SK-N-SH treated with all-trans-retinoic acid at 6 μM for 48 hours (cell line): ENCODE measurements at regions not wholly inside any gene's neighbourhood (a gene's known extent, or its start where the extent isn't known, plus 50 kb on each side); places are given as distances from the start of the nearest gene placed in this dataset.

ENCODE experiments used
- ATAC-seq: fragments of 200-7000 bp; cut with Tn5 transposase; 3 replicates; pipeline ENCODE4 v1.9.1; 2020; ENCODE audit warnings: mild to moderate bottlenecking, moderate library complexity
- ARNTL ChIP-seq: fragments of 450-650 bp; formaldehyde crosslinking; IDR thresholded peaks from 2 replicates; pipeline ENCODE4 v1.5.0; 2020; ENCODE audit warnings: low read depth, mild to moderate bottlenecking, moderate library complexity, borderline replicate concordance
- BACH2 ChIP-seq: fragments of 250-450 bp; sonication (Bioruptor Pico); IDR thresholded peaks from 2 replicates; pipeline ENCODE4 v1.9.0; 2021; ENCODE audit warnings: mild to moderate bottlenecking, borderline replicate concordance
- CREB5 ChIP-seq: fragments of 250-450 bp; sonication (Bioruptor Pico); IDR thresholded peaks from 2 replicates; pipeline ENCODE4 v1.5.1; 2020; ENCODE audit warnings: low read depth, mild to moderate bottlenecking, moderate library complexity
- ESRRG ChIP-seq: fragments of 250-450 bp; sonication (Bioruptor Pico); IDR thresholded peaks from 2 replicates; pipeline ENCODE4 v1.6.1; 2021; ENCODE audit warnings: mild to moderate bottlenecking
- OSR1 ChIP-seq: fragments of 250-450 bp; sonication (Bioruptor Pico); IDR thresholded peaks from 2 replicates; pipeline ENCODE4 v1.8.0; 2022; ENCODE audit warnings: moderate library complexity, mild to moderate bottlenecking, inconsistent platforms
- POU6F1 ChIP-seq: fragments of 250-450 bp; sonication (Bioruptor Pico); IDR thresholded peaks from 2 replicates; pipeline ENCODE4 v1.8.0; 2021; ENCODE audit warnings: low read depth, mild to moderate bottlenecking, moderate library complexity, borderline replicate concordance
- PPARA ChIP-seq: fragments of 250-450 bp; sonication (Bioruptor Pico); IDR thresholded peaks from 2 replicates; pipeline ENCODE4 v1.5.0; 2020; ENCODE audit warnings: mild to moderate bottlenecking, borderline replicate concordance
- RARB ChIP-seq: fragments of 250-450 bp; sonication (Bioruptor Pico); IDR thresholded peaks from 2 replicates; pipeline ENCODE4 v1.8.0; 2021; ENCODE audit warnings: mild to moderate bottlenecking, moderate library complexity
- SNAI2 ChIP-seq: fragments of 250-450 bp; sonication (Bioruptor Pico); IDR thresholded peaks from 2 replicates; pipeline ENCODE4 v1.5.0; 2020; ENCODE audit warnings: mild to moderate bottlenecking, moderate library complexity
- TCF4 ChIP-seq: fragments of 250-450 bp; sonication (Bioruptor Pico); IDR thresholded peaks from 2 replicates; pipeline ENCODE4 v1.8.0; 2021; ENCODE audit warnings: mild to moderate bottlenecking, moderate library complexity, borderline replicate concordance
- TOX ChIP-seq: fragments of 250-450 bp; sonication (Bioruptor Pico); IDR thresholded peaks from 2 replicates; pipeline ENCODE4 v1.8.0; 2021; ENCODE audit warnings: mild to moderate bottlenecking, moderate library complexity, borderline replicate concordance
- ZC3H10 ChIP-seq: fragments of 250-450 bp; sonication (Bioruptor Pico); IDR thresholded peaks from 2 replicates; pipeline ENCODE4 v1.5.1; 2021; ENCODE audit warnings: mild to moderate bottlenecking, moderate library complexity
- ZFP30 ChIP-seq: fragments of 450-650 bp; formaldehyde crosslinking; IDR thresholded peaks from 2 replicates; pipeline ENCODE4 v1.5.0; 2022; ENCODE audit warnings: mild to moderate bottlenecking, moderate library complexity
- ZNF565 ChIP-seq: fragments of 450-650 bp; formaldehyde crosslinking; conservative IDR thresholded peaks from 2 replicates; pipeline ENCODE4 v1.5.0; 2020; ENCODE audit warnings: low read depth, mild to moderate bottlenecking, moderate library complexity
- ZNF8 ChIP-seq: fragments of 450-650 bp; formaldehyde crosslinking; IDR thresholded peaks from 2 replicates; pipeline ENCODE4 v1.5.0; 2020; ENCODE audit warnings: mild to moderate bottlenecking, moderate library complexity
- TF ChIP-seq, protein P1 (sequence below): fragments of 250-450 bp; sonication (Bioruptor Pico); IDR thresholded peaks from 2 replicates; pipeline ENCODE4 v1.5.1; 2021; ENCODE audit warnings: mild to moderate bottlenecking, moderate library complexity
- TF ChIP-seq, protein P2 (sequence below): fragments of 250-450 bp; sonication (Bioruptor Pico); IDR thresholded peaks from 2 replicates; pipeline ENCODE4 v1.5.0; 2020; ENCODE audit warnings: mild to moderate bottlenecking, moderate library complexity
- TF ChIP-seq, protein P3 (sequence below): fragments of 250-450 bp; sonication (Bioruptor Pico); IDR thresholded peaks from 2 replicates; pipeline ENCODE4 v1.8.0; 2020; ENCODE audit warnings: mild to moderate bottlenecking, moderate library complexity, borderline replicate concordance

GRCh38 chr21:30935121-30935888 is 53.9 kb upstream of the KRTAP11-1 start:
- no peak for ATAC-seq
- TF ChIP-seq ZNF565 (CRISPR knock-in tag): no peak
- no peak for TF ChIP-seq ESRRG (CRISPR knock-in tag)
- TF ChIP-seq POU6F1 (CRISPR knock-in tag): no peak
- TF ChIP-seq OSR1: no peak
- no peak for TF ChIP-seq ARNTL
- no peak for TF ChIP-seq PPARA (CRISPR knock-in tag)
- TF ChIP-seq CREB5 (CRISPR knock-in tag): no peak
- TF ChIP-seq TCF4 (CRISPR knock-in tag): no peak
- no peak for TF ChIP-seq TOX (CRISPR knock-in tag)
- TF ChIP-seq ZNF8 (CRISPR knock-in tag): no peak
- no peak for TF ChIP-seq ZFP30 (CRISPR knock-in tag)
- TF ChIP-seq, protein P1, sequence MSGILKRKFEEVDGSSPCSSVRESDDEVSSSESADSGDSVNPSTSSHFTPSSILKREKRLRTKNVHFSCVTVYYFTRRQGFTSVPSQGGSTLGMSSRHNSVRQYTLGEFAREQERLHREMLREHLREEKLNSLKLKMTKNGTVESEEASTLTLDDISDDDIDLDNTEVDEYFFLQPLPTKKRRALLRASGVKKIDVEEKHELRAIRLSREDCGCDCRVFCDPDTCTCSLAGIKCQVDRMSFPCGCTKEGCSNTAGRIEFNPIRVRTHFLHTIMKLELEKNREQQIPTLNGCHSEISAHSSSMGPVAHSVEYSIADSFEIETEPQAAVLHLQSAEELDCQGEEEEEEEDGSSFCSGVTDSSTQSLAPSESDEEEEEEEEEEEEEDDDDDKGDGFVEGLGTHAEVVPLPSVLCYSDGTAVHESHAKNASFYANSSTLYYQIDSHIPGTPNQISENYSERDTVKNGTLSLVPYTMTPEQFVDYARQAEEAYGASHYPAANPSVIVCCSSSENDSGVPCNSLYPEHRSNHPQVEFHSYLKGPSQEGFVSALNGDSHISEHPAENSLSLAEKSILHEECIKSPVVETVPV: no peak
- no peak for TF ChIP-seq SNAI2 (CRISPR knock-in tag)
- no peak for TF ChIP-seq BACH2
- TF ChIP-seq, protein P2, sequence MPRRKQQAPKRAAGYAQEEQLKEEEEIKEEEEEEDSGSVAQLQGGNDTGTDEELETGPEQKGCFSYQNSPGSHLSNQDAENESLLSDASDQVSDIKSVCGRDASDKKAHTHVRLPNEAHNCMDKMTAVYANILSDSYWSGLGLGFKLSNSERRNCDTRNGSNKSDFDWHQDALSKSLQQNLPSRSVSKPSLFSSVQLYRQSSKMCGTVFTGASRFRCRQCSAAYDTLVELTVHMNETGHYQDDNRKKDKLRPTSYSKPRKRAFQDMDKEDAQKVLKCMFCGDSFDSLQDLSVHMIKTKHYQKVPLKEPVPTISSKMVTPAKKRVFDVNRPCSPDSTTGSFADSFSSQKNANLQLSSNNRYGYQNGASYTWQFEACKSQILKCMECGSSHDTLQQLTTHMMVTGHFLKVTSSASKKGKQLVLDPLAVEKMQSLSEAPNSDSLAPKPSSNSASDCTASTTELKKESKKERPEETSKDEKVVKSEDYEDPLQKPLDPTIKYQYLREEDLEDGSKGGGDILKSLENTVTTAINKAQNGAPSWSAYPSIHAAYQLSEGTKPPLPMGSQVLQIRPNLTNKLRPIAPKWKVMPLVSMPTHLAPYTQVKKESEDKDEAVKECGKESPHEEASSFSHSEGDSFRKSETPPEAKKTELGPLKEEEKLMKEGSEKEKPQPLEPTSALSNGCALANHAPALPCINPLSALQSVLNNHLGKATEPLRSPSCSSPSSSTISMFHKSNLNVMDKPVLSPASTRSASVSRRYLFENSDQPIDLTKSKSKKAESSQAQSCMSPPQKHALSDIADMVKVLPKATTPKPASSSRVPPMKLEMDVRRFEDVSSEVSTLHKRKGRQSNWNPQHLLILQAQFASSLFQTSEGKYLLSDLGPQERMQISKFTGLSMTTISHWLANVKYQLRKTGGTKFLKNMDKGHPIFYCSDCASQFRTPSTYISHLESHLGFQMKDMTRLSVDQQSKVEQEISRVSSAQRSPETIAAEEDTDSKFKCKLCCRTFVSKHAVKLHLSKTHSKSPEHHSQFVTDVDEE (CRISPR knock-in tag): no peak

GRCh38 chr21:30932686-30933085 is 51.3 kb upstream of the KRTAP11-1 start:
- no peak for ATAC-seq
- TF ChIP-seq OSR1 (no peak), ZC3H10 (CRISPR knock-in tag) (no peak), TOX (CRISPR knock-in tag) (no peak), ZFP30 (CRISPR knock-in tag) (no peak), RARB (CRISPR knock-in tag) (no peak), ZNF565 (CRISPR knock-in tag) (no peak)
- TF ChIP-seq, protein P3, sequence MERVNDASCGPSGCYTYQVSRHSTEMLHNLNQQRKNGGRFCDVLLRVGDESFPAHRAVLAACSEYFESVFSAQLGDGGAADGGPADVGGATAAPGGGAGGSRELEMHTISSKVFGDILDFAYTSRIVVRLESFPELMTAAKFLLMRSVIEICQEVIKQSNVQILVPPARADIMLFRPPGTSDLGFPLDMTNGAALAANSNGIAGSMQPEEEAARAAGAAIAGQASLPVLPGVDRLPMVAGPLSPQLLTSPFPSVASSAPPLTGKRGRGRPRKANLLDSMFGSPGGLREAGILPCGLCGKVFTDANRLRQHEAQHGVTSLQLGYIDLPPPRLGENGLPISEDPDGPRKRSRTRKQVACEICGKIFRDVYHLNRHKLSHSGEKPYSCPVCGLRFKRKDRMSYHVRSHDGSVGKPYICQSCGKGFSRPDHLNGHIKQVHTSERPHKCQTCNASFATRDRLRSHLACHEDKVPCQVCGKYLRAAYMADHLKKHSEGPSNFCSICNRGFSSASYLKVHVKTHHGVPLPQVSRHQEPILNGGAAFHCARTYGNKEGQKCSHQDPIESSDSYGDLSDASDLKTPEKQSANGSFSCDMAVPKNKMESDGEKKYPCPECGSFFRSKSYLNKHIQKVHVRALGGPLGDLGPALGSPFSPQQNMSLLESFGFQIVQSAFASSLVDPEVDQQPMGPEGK: no peak
- TF ChIP-seq, all 23 proteins: peak for 0
